ENCODE measurements at regions not wholly inside any gene's neighbourhood (a gene's known extent, or its start where the extent isn't known, plus 50 kb on each side); places are given as distances from the start of the nearest gene placed in this dataset.

- Histone ChIP-seq H3K27me3 (ENCODE audit: insufficient read depth) (no peaks in the 10 kb centered on the region), H2AFZ (no peak overlapping the region), H3K4me2 (no peak overlapping the region), H3F3A (replicated peaks; ENCODE audit: low read depth) (no peaks in the 10 kb centered on the region), H4K20me1 (replicated peaks; ENCODE audit: insufficient read depth) (no peaks in the 10 kb centered on the region), H3K9me2 (ENCODE audit: insufficient read depth) (no peaks in the 10 kb centered on the region), H3K4me3 (no peak overlapping the region), H3K4me1 (ENCODE audit: insufficient read depth) (0 out of 2 replicates have a peak, but pooled peaks cover 3% of the 10 kb centered on the region), H3K36me3 (ENCODE audit: insufficient read depth) (no peaks in the 10 kb centered on the region), H3K27ac (ENCODE audit: low read depth) (no peak overlapping the region), H3K79me2 (replicated peaks; ENCODE audit: insufficient read depth) (no peaks in the 10 kb centered on the region)
- Mint-ChIP-seq H3K4me1 (no peaks in the 10 kb centered on the region; the same call in 1 of the 3 replicates), H3K27me3 (ENCODE audit: insufficient read depth, low read depth, poor library complexity) (peaks cover 3% of the 10 kb centered on the region), H3K36me3 (ENCODE audit: low read depth) (no peaks in the 10 kb centered on the region), H3K4me3 (no peak overlapping the region), H3K27ac (no peak overlapping the region), H3K9me3 (no peaks in the 10 kb centered on the region)
- TF ChIP-seq EZH2phosphoT487 (IDR thresholded peaks at IDR 0.05; ENCODE audit: unreplicated experiment): no peak
- no peak for TF ChIP-seq CTCF (conservative IDR thresholded peaks at IDR 0.05; ENCODE audit: low read depth in 2 of 2)
- TF ChIP-seq ETS1 (IDR thresholded peaks at IDR 0.05): no peak
- TF ChIP-seq REST (IDR thresholded peaks at IDR 0.05; ENCODE audit: unreplicated experiment): no peak
- no peak for TF ChIP-seq STAT1 (IDR thresholded peaks at IDR 0.05; ENCODE audit: unreplicated experiment)
- TF ChIP-seq ZNF331 (CRISPR knock-in tag; IDR thresholded peaks at IDR 0.05; ENCODE audit: low read depth): no peak
- no peak for TF ChIP-seq POLR2AphosphoS5 (IDR thresholded peaks at IDR 0.05; ENCODE audit: low read depth)
- TF ChIP-seq ZNF114 (CRISPR knock-in tag; IDR thresholded peaks at IDR 0.05): no peak
- TF ChIP-seq ZNF462 (CRISPR knock-in tag; IDR thresholded peaks at IDR 0.05): no peak
- no peak for TF ChIP-seq NANOG (IDR thresholded peaks at IDR 0.05; ENCODE audit: borderline replicate concordance)
- no peak for TF ChIP-seq JUNB (IDR thresholded peaks at IDR 0.05; ENCODE audit: unreplicated experiment)
- TF ChIP-seq EZH2 (IDR thresholded peaks at IDR 0.05; ENCODE audit: low read depth, unreplicated experiment): no peak
- TF ChIP-seq CREB1 (CRISPR knock-in tag; IDR thresholded peaks at IDR 0.05; ENCODE audit: low read depth): no peak
- ATAC-seq (no peak), DNase-seq (ENCODE audit: low spot score) (no peak)
These were observed 1254.8 kb upstream of the ADGRL3 start for GRCh38 chr4:59945277-59945676.
